ENCODE measurements at regions not wholly inside any gene's neighbourhood (a gene's known extent, or its start where the extent isn't known, plus 50 kb on each side); places are given as distances from the start of the nearest gene placed in this dataset.

DNA sequence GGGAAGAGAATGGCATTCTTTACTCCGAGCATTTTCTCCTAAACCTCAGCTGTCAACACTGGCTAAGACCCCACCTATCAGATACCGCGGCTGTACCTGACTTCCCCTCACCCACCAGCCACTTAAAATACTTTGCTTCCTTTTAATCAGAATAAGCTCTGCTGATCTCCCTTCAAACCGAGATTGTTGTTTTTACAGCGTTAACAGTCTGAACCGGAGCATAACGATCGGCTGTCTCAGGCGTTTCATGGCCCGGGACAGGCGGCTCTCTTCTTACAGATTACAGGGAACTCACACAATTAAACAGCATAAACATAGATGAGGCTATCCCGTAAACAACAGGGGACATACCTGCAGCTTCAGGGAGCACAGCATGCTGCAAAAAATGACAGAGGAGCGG, 174.3 kb upstream of the RNF32 start:
- ATAC-seq (ENCODE audit: low read depth), result no peak
- Histone ChIP-seq H3K9me3 (ENCODE audit: control extremely low read depth in 1 of 3, control insufficient read depth in 2 of 3, insufficient read depth in 1 of 3, low read length in 2 of 3) (peaks cover 0 to 6% (median 0%) of the 10 kb centered on the region in 3 donors), H3K4me3 (ENCODE audit: control extremely low read depth in 1 of 5, extremely low read depth in 1 of 5, insufficient read depth in 1 of 5, low read depth in 2 of 5, low read length in 4 of 5) (no peak overlapping the region), H4K20me1 (ENCODE audit: control insufficient read depth, insufficient read depth, low read length, poor library complexity, severe bottlenecking) (no peaks in the 10 kb centered on the region), H3K27me3 (replicated peaks in 1 of 4; ENCODE audit: control extremely low read depth in 1 of 4, control insufficient read depth in 3 of 4, insufficient read depth in 4 of 4, low read length in 3 of 4) (no peaks in the 10 kb centered on the region), H3K27ac (ENCODE audit: low read length in 2 of 2) (no peak overlapping the region), H3K9ac (ENCODE audit: low read length) (no peak overlapping the region), H3K36me3 (replicated peaks in 1 of 2; ENCODE audit: control extremely low read depth in 1 of 2, control insufficient read depth in 1 of 2, extremely low read depth in 1 of 2, insufficient read depth in 2 of 2, low read length in 1 of 2) (no peaks in the 10 kb centered on the region), H3K79me2 (ENCODE audit: control insufficient read depth, insufficient read depth, low read length) (no peaks in the 10 kb centered on the region), H2AFZ (ENCODE audit: insufficient read depth, low read depth, low read length, poor library complexity, severe bottlenecking) (no peak overlapping the region), H3K4me1 (ENCODE audit: control insufficient read depth in 2 of 2, insufficient read depth in 2 of 2, low read length in 2 of 2) (no peaks in the 10 kb centered on the region), H3K4me2 (replicated peaks; ENCODE audit: low read depth, low read length, poor library complexity, severe bottlenecking) (no peak overlapping the region)
- ChIA-PET POLR2A (no interaction called here), CTCF (no interaction called here)
- H3K27me3 Mint-ChIP-seq, result peaks cover 3% of the 10 kb centered on the region
- H3K4me3 Mint-ChIP-seq, result no peak overlapping the region
- WGBS (ENCODE audit: insufficient coverage), result 67% methylated on average over 13 of the region's 13 CpGs
- no peaks in the 10 kb centered on the region for H3K9me3 Mint-ChIP-seq (ENCODE audit: insufficient read depth)
- no peak for TF ChIP-seq EZH2 (IDR thresholded peaks at IDR 0.05; ENCODE audit: borderline replicate concordance, insufficient read depth, low read depth, low read length, poor library complexity, severe bottlenecking)
- TF ChIP-seq, protein P1, sequence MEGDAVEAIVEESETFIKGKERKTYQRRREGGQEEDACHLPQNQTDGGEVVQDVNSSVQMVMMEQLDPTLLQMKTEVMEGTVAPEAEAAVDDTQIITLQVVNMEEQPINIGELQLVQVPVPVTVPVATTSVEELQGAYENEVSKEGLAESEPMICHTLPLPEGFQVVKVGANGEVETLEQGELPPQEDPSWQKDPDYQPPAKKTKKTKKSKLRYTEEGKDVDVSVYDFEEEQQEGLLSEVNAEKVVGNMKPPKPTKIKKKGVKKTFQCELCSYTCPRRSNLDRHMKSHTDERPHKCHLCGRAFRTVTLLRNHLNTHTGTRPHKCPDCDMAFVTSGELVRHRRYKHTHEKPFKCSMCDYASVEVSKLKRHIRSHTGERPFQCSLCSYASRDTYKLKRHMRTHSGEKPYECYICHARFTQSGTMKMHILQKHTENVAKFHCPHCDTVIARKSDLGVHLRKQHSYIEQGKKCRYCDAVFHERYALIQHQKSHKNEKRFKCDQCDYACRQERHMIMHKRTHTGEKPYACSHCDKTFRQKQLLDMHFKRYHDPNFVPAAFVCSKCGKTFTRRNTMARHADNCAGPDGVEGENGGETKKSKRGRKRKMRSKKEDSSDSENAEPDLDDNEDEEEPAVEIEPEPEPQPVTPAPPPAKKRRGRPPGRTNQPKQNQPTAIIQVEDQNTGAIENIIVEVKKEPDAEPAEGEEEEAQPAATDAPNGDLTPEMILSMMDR (IDR thresholded peaks at IDR 0.05), result no peak
- no peak overlapping the region for H3K27ac Mint-ChIP-seq
- intact Hi-C loops (cut with micrococcal nuclease), result no loop called here
- DNase-seq, result no peak
- H3K4me1 Mint-ChIP-seq, result no peaks in the 10 kb centered on the region

DNA sequence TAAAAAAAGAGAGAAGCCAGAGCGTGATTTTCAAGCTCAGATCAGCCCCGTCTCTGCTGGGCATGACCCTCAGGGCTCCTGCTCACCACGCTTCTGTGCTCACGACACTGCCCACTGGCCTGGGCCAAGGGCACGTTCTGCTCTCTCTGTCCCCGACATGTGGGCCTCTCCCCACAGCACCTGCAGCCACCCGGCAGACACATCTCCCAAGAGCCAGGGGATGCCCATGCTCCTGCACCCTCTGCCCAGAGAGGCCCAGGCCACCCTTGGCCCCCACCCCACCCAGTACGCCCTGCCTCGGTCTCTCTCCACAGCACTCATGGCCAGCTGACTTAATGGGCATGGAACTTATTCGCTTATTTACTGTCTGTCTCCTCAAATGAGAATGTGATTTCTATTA, 175.4 kb upstream of the RNF32 start:
- CTCF ChIA-PET, result no interaction called here

More for the DNA sequence above, 175.4 kb upstream of the RNF32 start:
- no peaks in the 10 kb centered on the region for H3K9me3 Mint-ChIP-seq (ENCODE audit: insufficient read depth)
- Histone ChIP-seq H3K4me2 (replicated peaks; ENCODE audit: low read depth, low read length, poor library complexity, severe bottlenecking) (no peak overlapping the region), H4K20me1 (ENCODE audit: control insufficient read depth, insufficient read depth, low read length, poor library complexity, severe bottlenecking) (no peaks in the 10 kb centered on the region), H3K9ac (ENCODE audit: low read length) (no peak overlapping the region), H3K9me3 (ENCODE audit: control extremely low read depth in 1 of 3, control insufficient read depth in 2 of 3, insufficient read depth in 1 of 3, low read length in 2 of 3) (peaks cover 0 to 6% (median 0%) of the 10 kb centered on the region in 3 donors), H3K27me3 (replicated peaks in 1 of 4; ENCODE audit: control extremely low read depth in 1 of 4, control insufficient read depth in 3 of 4, insufficient read depth in 4 of 4, low read length in 3 of 4) (no peaks in the 10 kb centered on the region), H2AFZ (ENCODE audit: insufficient read depth, low read depth, low read length, poor library complexity, severe bottlenecking) (no peak overlapping the region), H3K4me1 (ENCODE audit: control insufficient read depth in 2 of 2, insufficient read depth in 2 of 2, low read length in 2 of 2) (no peaks in the 10 kb centered on the region), H3K79me2 (ENCODE audit: control insufficient read depth, insufficient read depth, low read length) (no peaks in the 10 kb centered on the region), H3K27ac (ENCODE audit: low read length in 2 of 2) (no peak overlapping the region), H3K36me3 (replicated peaks in 1 of 2; ENCODE audit: control extremely low read depth in 1 of 2, control insufficient read depth in 1 of 2, extremely low read depth in 1 of 2, insufficient read depth in 2 of 2, low read length in 1 of 2) (no peaks in the 10 kb centered on the region), H3K4me3 (ENCODE audit: control extremely low read depth in 1 of 5, extremely low read depth in 1 of 5, insufficient read depth in 1 of 5, low read depth in 2 of 5, low read length in 4 of 5) (no peak overlapping the region)
- no peak overlapping the region for H3K4me3 Mint-ChIP-seq
- no peak for TF ChIP-seq EZH2 (IDR thresholded peaks at IDR 0.05; ENCODE audit: borderline replicate concordance, insufficient read depth, low read depth, low read length, poor library complexity, severe bottlenecking)
- TF ChIP-seq, protein P1 (IDR thresholded peaks at IDR 0.05), result no peak
- peaks cover 3% of the 10 kb centered on the region for H3K27me3 Mint-ChIP-seq
- H3K27ac Mint-ChIP-seq, result no peak overlapping the region
- intact Hi-C loops (cut with micrococcal nuclease), result no loop called here
- DNase-seq (no peak), ATAC-seq (ENCODE audit: low read depth) (no peak)
- H3K4me1 Mint-ChIP-seq, result no peaks in the 10 kb centered on the region
- POLR2A ChIA-PET, result no interaction called here
- WGBS (ENCODE audit: insufficient coverage), result 88% methylated on average over 9 of the region's 10 CpGs

All from B cell (primary cell).